ENCODE measurements at regions not wholly inside any gene's neighbourhood (a gene's known extent, or its start where the extent isn't known, plus 50 kb on each side); places are given as distances from the start of the nearest gene placed in this dataset.

- H3K27ac ChIP-seq, result no peak overlapping the region
- intact Hi-C loops (cut with DNase I), result no loop called here
- no peak for DNase-seq (ENCODE audit: extremely low spot score in 2 of 2)
Observed at GRCh38 chr7:46982928-46983327, 599.0 kb downstream of the TNS3 start.

DNA sequence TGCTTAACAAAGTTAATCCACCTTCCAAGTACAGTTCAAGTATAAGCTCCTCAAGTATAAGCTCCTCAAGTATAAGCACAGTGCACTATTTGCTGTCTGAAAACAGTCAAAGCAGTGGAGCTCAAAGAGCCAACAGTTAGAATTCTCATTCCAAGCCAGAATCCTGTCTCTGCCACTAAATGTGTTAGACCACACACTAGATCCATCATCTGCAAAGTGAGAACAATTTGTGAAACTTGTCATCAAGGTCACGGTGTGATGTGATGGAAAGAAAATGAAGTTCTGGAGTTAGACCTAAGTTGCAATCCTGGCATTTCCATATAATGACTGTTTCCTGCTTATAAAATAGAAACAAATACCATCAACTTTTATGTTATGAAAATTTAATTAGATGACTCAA lies 602.5 kb downstream of the TNS3 start:
- no peaks in the 10 kb centered on the region for H3K9me3 ChIP-seq
- H3K4me3 ChIP-seq, result no peak overlapping the region
- H3K27ac ChIP-seq, result no peak overlapping the region
- no peaks in the 10 kb centered on the region for H3K36me3 ChIP-seq
- intact Hi-C loops (cut with DNase I), result no loop called here
- no peaks in the 10 kb centered on the region for H3K4me1 ChIP-seq
- no peak for DNase-seq (ENCODE audit: extremely low spot score in 2 of 2)
- no peaks in the 10 kb centered on the region for H3K27me3 ChIP-seq
- TF ChIP-seq POLR2A (IDR thresholded peaks at IDR 0.05), result no peak
- no peak for TF ChIP-seq CTCF (IDR thresholded peaks at IDR 0.05)
- no peak for TF ChIP-seq POLR2AphosphoS5 (IDR thresholded peaks at IDR 0.05; ENCODE audit: insufficient read depth in 1 of 2, low read depth in 1 of 2)

More at GRCh38 chr7:46982928-46983327, 599.0 kb downstream of the TNS3 start:
- Histone ChIP-seq H3K4me3 (no peak overlapping the region), H3K9me3 (no peaks in the 10 kb centered on the region), H3K27me3 (no peaks in the 10 kb centered on the region), H3K4me1 (no peaks in the 10 kb centered on the region), H3K36me3 (no peaks in the 10 kb centered on the region)
- TF ChIP-seq POLR2AphosphoS5 (IDR thresholded peaks at IDR 0.05; ENCODE audit: insufficient read depth in 1 of 2, low read depth in 1 of 2) (no peak), CTCF (IDR thresholded peaks at IDR 0.05) (no peak), POLR2A (IDR thresholded peaks at IDR 0.05) (no peak)

DNA sequence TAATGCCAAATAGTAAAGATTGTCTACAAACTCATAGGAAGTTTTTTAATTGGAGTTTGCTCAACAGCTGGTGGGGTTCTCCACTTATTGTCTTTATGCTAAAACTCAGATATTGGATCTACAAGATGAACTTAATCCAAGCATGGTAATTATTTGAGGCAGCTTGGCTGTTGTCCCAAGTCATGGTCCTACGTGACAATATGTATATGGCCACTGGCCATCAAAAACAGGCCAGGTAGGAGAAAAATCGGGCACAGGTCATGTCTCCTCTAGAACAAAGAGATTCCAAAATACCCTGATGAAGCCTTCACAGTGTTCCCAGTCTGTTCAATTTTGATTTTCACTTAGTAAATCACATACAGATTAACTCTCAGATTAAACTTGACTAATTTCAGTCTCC lies 606.4 kb downstream of the TNS3 start:
- no peaks in the 10 kb centered on the region for H3K36me3 ChIP-seq
- no peaks in the 10 kb centered on the region for H3K27me3 ChIP-seq
- intact Hi-C loops (cut with DNase I), result no loop called here
- TF ChIP-seq POLR2AphosphoS5 (IDR thresholded peaks at IDR 0.05; ENCODE audit: insufficient read depth in 1 of 2, low read depth in 1 of 2), result no peak
- no peak for TF ChIP-seq CTCF (IDR thresholded peaks at IDR 0.05)
- no peaks in the 10 kb centered on the region for H3K9me3 ChIP-seq
- no peak overlapping the region for H3K4me3 ChIP-seq
- no peak for DNase-seq (ENCODE audit: extremely low spot score in 2 of 2)
- no peak overlapping the region for H3K27ac ChIP-seq
- no peaks in the 10 kb centered on the region for H3K4me1 ChIP-seq

- no peak for DNase-seq (ENCODE audit: extremely low spot score in 2 of 2)
- H3K27me3 ChIP-seq, result no peaks in the 10 kb centered on the region
- H3K4me1 ChIP-seq, result no peaks in the 10 kb centered on the region
- TF ChIP-seq POLR2A (IDR thresholded peaks at IDR 0.05) (no peak), POLR2AphosphoS5 (IDR thresholded peaks at IDR 0.05; ENCODE audit: insufficient read depth in 1 of 2, low read depth in 1 of 2) (no peak), CTCF (IDR thresholded peaks at IDR 0.05) (no peak)
- H3K27ac ChIP-seq, result no peak overlapping the region
- no peak overlapping the region for H3K4me3 ChIP-seq
- no peaks in the 10 kb centered on the region for H3K9me3 ChIP-seq
- H3K36me3 ChIP-seq, result no peaks in the 10 kb centered on the region
- intact Hi-C loops (cut with DNase I), result no loop called here
Observed at GRCh38 chr7:46972205-46972604, 609.7 kb downstream of the TNS3 start.

DNA sequence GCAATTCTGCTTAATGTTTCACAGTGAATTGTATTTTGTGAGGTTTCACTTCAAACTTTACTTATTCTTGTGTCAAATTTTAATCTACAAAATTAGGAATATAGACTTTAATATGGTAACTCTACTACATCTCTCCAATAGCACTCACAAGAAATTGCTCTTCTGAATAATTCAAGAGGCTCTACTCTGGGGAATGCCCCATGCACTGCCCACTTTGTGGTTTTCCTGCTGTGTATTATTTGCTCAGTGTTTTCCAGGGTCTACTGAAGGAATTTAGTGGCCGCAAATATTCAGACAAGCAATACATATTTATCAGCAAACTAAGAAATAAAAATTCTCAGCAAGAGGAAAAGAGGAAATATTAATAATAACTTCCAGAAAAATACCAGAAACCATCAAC lies 611.4 kb downstream of the TNS3 start:
- Histone ChIP-seq H3K4me1 (no peaks in the 10 kb centered on the region), H3K9me3 (no peaks in the 10 kb centered on the region), H3K27ac (no peak overlapping the region), H3K4me3 (no peak overlapping the region), H3K27me3 (no peaks in the 10 kb centered on the region), H3K36me3 (no peaks in the 10 kb centered on the region)
- intact Hi-C loops (cut with DNase I), result no loop called here
- no peak for TF ChIP-seq POLR2AphosphoS5 (IDR thresholded peaks at IDR 0.05; ENCODE audit: insufficient read depth in 1 of 2, low read depth in 1 of 2)
- no peak for TF ChIP-seq POLR2A (IDR thresholded peaks at IDR 0.05)
- no peak for TF ChIP-seq CTCF (IDR thresholded peaks at IDR 0.05)
- DNase-seq (ENCODE audit: extremely low spot score in 2 of 2), result no peak
